ENCODE measurements at regions not wholly inside any gene's neighbourhood (a gene's known extent, or its start where the extent isn't known, plus 50 kb on each side); places are given as distances from the start of the nearest gene placed in this dataset.

- Histone ChIP-seq H3K27ac (no peak overlapping the region), H3K27me3 (replicated peaks; ENCODE audit: insufficient read depth) (no peaks in the 10 kb centered on the region), H3K4me3 (no peak overlapping the region), H3K36me3 (no peaks in the 10 kb centered on the region), H3K9me3 (no peaks in the 10 kb centered on the region), H3K4me1 (ENCODE audit: control insufficient read depth in 1 of 2, low read depth in 2 of 2) (no peaks in the 10 kb centered on the region)
- no peak for ATAC-seq (ENCODE audit: insufficient number of reproducible peaks, low FRiP score, low read depth)
- TF ChIP-seq CTCF (IDR thresholded peaks at IDR 0.05) = no peak
- no peak for DNase-seq (ENCODE audit: low spot score)
Measured at GRCh38 chr2:59806486-59806885, 747.0 kb downstream of the BCL11A start.

DNA sequence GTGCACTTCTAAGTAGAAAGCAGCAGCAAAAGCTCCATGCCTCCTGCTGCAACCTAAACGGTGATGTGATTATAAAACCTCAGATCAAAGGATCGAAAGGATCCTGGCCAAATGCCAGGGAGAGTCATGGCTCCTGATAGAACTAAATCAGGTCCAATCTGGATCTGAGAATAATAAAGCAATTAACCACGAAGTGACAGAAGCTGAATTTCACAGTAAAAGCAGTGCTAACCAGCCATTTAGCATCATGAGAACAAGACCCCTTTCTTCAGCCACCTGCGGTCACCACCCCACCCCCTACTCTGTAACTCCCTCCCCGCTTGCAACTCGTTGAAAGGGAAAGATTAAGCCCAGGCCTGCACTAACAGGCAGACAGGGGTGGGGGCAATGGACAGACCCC is 748.7 kb downstream of the BCL11A start:
- no peak for TF ChIP-seq CTCF (IDR thresholded peaks at IDR 0.05)
- Histone ChIP-seq H3K9me3 (no peaks in the 10 kb centered on the region), H3K27me3 (replicated peaks; ENCODE audit: insufficient read depth) (no peaks in the 10 kb centered on the region), H3K4me1 (ENCODE audit: control insufficient read depth in 1 of 2, low read depth in 2 of 2) (no peaks in the 10 kb centered on the region), H3K36me3 (no peaks in the 10 kb centered on the region), H3K27ac (no peak overlapping the region), H3K4me3 (no peak overlapping the region)
- DNase-seq (ENCODE audit: low spot score) (no peak), ATAC-seq (ENCODE audit: insufficient number of reproducible peaks, low FRiP score, low read depth) (no peak)

GRCh38 chr2:59803586-59803985 is 749.9 kb downstream of the BCL11A start:
- ATAC-seq (ENCODE audit: insufficient number of reproducible peaks, low FRiP score, low read depth) (no peak), DNase-seq (ENCODE audit: low spot score) (no peak)
- Histone ChIP-seq H3K4me3 (no peak overlapping the region), H3K9me3 (no peaks in the 10 kb centered on the region), H3K36me3 (no peaks in the 10 kb centered on the region), H3K27me3 (replicated peaks; ENCODE audit: insufficient read depth) (no peaks in the 10 kb centered on the region), H3K4me1 (ENCODE audit: control insufficient read depth in 1 of 2, low read depth in 2 of 2) (no peaks in the 10 kb centered on the region), H3K27ac (no peak overlapping the region)
- TF ChIP-seq CTCF (IDR thresholded peaks at IDR 0.05) = no peak

DNA sequence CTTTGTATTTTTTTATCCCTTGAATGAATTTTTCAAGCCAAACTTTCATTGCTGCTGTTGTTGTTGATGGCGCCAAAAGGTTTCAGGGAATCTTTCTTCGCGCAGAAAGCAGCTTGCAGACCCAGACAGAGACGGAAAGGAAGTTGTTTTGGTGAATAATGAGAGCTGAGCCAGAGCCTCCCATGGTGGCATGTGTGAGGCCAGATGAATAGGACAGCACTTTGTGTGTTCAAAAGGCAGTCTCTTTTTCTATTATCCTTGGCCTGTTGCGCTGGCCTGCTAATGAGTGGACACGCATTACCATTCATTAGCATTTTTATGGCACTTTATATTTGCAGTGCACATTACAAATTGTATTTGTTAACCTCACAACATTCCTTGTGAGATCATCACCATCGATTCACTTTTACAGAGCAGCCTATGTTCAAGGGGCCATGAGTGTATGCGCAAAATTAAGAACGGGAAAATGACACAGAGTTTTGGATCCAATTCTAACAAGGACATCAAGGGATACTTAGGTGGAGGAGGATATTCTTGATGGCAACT is 754.7 kb downstream of the BCL11A start:
- Histone ChIP-seq H3K4me1 (ENCODE audit: control insufficient read depth in 1 of 2, low read depth in 2 of 2) (no peaks in the 10 kb centered on the region), H3K4me3 (no peak overlapping the region), H3K36me3 (no peaks in the 10 kb centered on the region), H3K27me3 (replicated peaks; ENCODE audit: insufficient read depth) (no peaks in the 10 kb centered on the region), H3K27ac (no peak overlapping the region), H3K9me3 (no peaks in the 10 kb centered on the region)
- TF ChIP-seq CTCF (IDR thresholded peaks at IDR 0.05) = no peak
- no peak for ATAC-seq (ENCODE audit: insufficient number of reproducible peaks, low FRiP score, low read depth)
- DNase-seq (ENCODE audit: low spot score) = no peak

- no peak for TF ChIP-seq CTCF (IDR thresholded peaks at IDR 0.05)
- Histone ChIP-seq H3K27me3 (replicated peaks; ENCODE audit: insufficient read depth) (no peaks in the 10 kb centered on the region), H3K4me3 (no peak overlapping the region), H3K9me3 (no peaks in the 10 kb centered on the region), H3K4me1 (ENCODE audit: control insufficient read depth in 1 of 2, low read depth in 2 of 2) (no peaks in the 10 kb centered on the region), H3K27ac (no peak overlapping the region), H3K36me3 (no peaks in the 10 kb centered on the region)
- no peak for ATAC-seq (ENCODE audit: insufficient number of reproducible peaks, low FRiP score, low read depth)
- DNase-seq (ENCODE audit: low spot score) = no peak
Measured at GRCh38 chr2:59791004-59791618, 762.3 kb downstream of the BCL11A start.
